H1 (cell line): ENCODE measurements at regions not wholly inside any gene's neighbourhood (a gene's known extent, or its start where the extent isn't known, plus 50 kb on each side); places are given as distances from the start of the nearest gene placed in this dataset.

Source experiments
- CTCF ChIA-PET: fragments of 300-600 bp; sonication (Branson Sonifier 250); formaldehyde crosslinking; loops from one replicate; lab custom pipeline; 2021; ENCODE audit not compliant: partially characterized antibody; lab: Charles Lee
- POLR2A ChIA-PET: fragments of 300-600 bp; sonication (Branson Sonifier 250); formaldehyde crosslinking; loops from one replicate; lab custom pipeline; 2021; ENCODE audit warnings: inconsistent platforms; ENCODE audit not compliant: partially characterized antibody; lab: Charles Lee
- DNase-seq, 2 experiments: peaks; one replicate each; pipeline versions ENCODE4 v3.0.0 to v3.0.0-alpha.2; 2010 to 2022; ENCODE audit warnings: low spot score in 2 of 2, low read depth in 1 of 2, mixed read lengths in 1 of 2
- FAIRE-seq: peaks from 2 replicates; lab custom pipeline; 2011; peaks lifted over from hg19 to GRCh38; lab: Jason Lieb, UNC
- H2AFZ ChIP-seq: 2 replicates; pipeline ENCODE4 v1.8.1; 2012; ENCODE audit warnings: low read length, inconsistent platforms
- H2AK5ac ChIP-seq: 2 replicates; pipeline ENCODE4 v1.6.1; 2013; ENCODE audit warnings: low read depth, low read length
- H2BK120ac ChIP-seq: replicated peaks from 2 replicates; pipeline ENCODE3; 2013; ENCODE audit warnings: low read depth, low read length, inconsistent platforms
- H2BK12ac ChIP-seq: 2 replicates; pipeline ENCODE4 v1.6.1; 2013; ENCODE audit warnings: low read depth, low read length
- H2BK15ac ChIP-seq: 2 replicates; pipeline ENCODE4 v1.6.1; 2013; ENCODE audit warnings: low read length
- H2BK20ac ChIP-seq: 2 replicates; pipeline ENCODE4 v1.6.1; 2013; ENCODE audit warnings: low read length
- H2BK5ac ChIP-seq: 2 replicates; pipeline ENCODE4 v1.6.1; 2013; ENCODE audit warnings: low read depth, low read length
- H3K14ac ChIP-seq: 2 replicates; pipeline ENCODE4 v1.6.1; 2013; ENCODE audit warnings: inconsistent platforms; ENCODE audit not compliant: insufficient read length
- H3K18ac ChIP-seq: 2 replicates; pipeline ENCODE4 v1.6.1; 2013; ENCODE audit warnings: low read length; ENCODE audit errors: extremely low read depth
- H3K23ac ChIP-seq: 2 replicates; pipeline ENCODE4 v1.6.1; 2013; ENCODE audit warnings: inconsistent platforms; ENCODE audit not compliant: insufficient read length
- H3K23me2 ChIP-seq: 2 replicates; pipeline ENCODE4 v1.6.1; 2013; ENCODE audit warnings: low read depth, low read length
- H3K27ac ChIP-seq: 2 replicates; pipeline ENCODE4 v1.6.1; 2011; ENCODE audit warnings: low read depth, low read length, inconsistent platforms
- H3K27me3 ChIP-seq, 4 experiments: replicated peaks in 1 of 4; 1 replicate in 1 of 4; 2 replicates in 3 of 4; pipeline versions ENCODE4 v1.6.1 to v1.8.1; 2011 to 2013; ENCODE audit warnings: low read length in 3 of 4, mild to moderate bottlenecking in 3 of 4, inconsistent platforms in 2 of 4, mixed read lengths in 2 of 4, moderate library complexity in 1 of 4; ENCODE audit not compliant: control insufficient read depth in 3 of 4, insufficient read depth in 3 of 4; ENCODE audit errors: extremely low read depth in 1 of 4
- H3K36me3 ChIP-seq, 4 experiments: 2 replicates each; pipeline versions ENCODE4 v1.6.1 to v1.8.1; 2011 to 2013; ENCODE audit warnings: mild to moderate bottlenecking in 4 of 4, low read length in 3 of 4, moderate library complexity in 2 of 4, control low read depth in 1 of 4, inconsistent platforms in 1 of 4; ENCODE audit not compliant: insufficient read depth in 4 of 4, control insufficient read depth in 2 of 4
- H3K4ac ChIP-seq: replicated peaks from 2 replicates; pipeline ENCODE3; 2013; ENCODE audit warnings: low read length, low read depth, mixed read lengths, inconsistent platforms; ENCODE audit not compliant: insufficient read length
- H3K4me1 ChIP-seq, 4 experiments: replicated peaks in 1 of 4; 1 replicate in 1 of 4; 2 replicates in 3 of 4; pipeline versions ENCODE4 v1.6.1 to v1.8.1; 2011 to 2013; ENCODE audit warnings: low read length in 3 of 4, inconsistent platforms in 2 of 4, mixed read lengths in 1 of 4; ENCODE audit not compliant: insufficient read depth in 4 of 4, control insufficient read depth in 3 of 4
- H3K4me2 ChIP-seq, 2 experiments: 2 replicates each; pipeline versions ENCODE4 v1.6.1 to v1.8.1; 2011 to 2013; ENCODE audit warnings: low read depth in 2 of 2, low read length in 2 of 2, control low read depth in 1 of 2, inconsistent platforms in 1 of 2, mild to moderate bottlenecking in 1 of 2; ENCODE audit not compliant: insufficient read depth in 1 of 2
- H3K4me3 ChIP-seq, 4 experiments: fragments of 200-600, 300-600 bp in 1 of 4; sonication (generic), shearing (Covaris generic), sonication (Bioruptor Twin) in 1 of 4; 2 replicates each; pipeline versions ENCODE4 v1.5.1 to v1.8.1; 2011 to 2016; ENCODE audit warnings: low read length in 4 of 4, low read depth in 3 of 4, control low read depth in 2 of 4, inconsistent platforms in 2 of 4, mild to moderate bottlenecking in 2 of 4, mixed read lengths in 1 of 4, moderate library complexity in 1 of 4; ENCODE audit not compliant: insufficient read depth in 2 of 4; ENCODE audit errors: extremely low read depth in 1 of 4
- H3K56ac ChIP-seq: replicated peaks from 2 replicates; pipeline ENCODE3; 2013; ENCODE audit warnings: low read depth, mild to moderate bottlenecking, mixed read lengths, low read length, inconsistent platforms; ENCODE audit not compliant: insufficient read length
- H3K79me1 ChIP-seq: 2 replicates; pipeline ENCODE4 v1.6.1; 2013; ENCODE audit warnings: low read depth, low read length, control low read depth
- H3K79me2 ChIP-seq, 2 experiments: 2 replicates each; pipeline versions ENCODE4 v1.6.1 to v1.8.1; 2012 to 2013; ENCODE audit warnings: low read length in 2 of 2, mild to moderate bottlenecking in 2 of 2, inconsistent platforms in 1 of 2; ENCODE audit not compliant: insufficient read depth in 2 of 2, control insufficient read depth in 1 of 2
- H3K9ac ChIP-seq, 4 experiments: replicated peaks in 1 of 4; 1 replicate in 1 of 4; 2 replicates in 3 of 4; pipeline versions ENCODE4 v1.6.1 to v1.8.1; 2011 to 2013; ENCODE audit warnings: low read depth in 3 of 4, low read length in 3 of 4, control low read depth in 2 of 4, mild to moderate bottlenecking in 2 of 4, moderate library complexity in 2 of 4, inconsistent platforms in 1 of 4; ENCODE audit errors: extremely low read depth in 1 of 4
- H3K9me3 ChIP-seq, 2 experiments: 2 replicates each; pipeline versions ENCODE4 v1.6.1 to v1.8.1; 2012 to 2013; ENCODE audit warnings: mild to moderate bottlenecking in 2 of 2, moderate library complexity in 2 of 2, control low read depth in 1 of 2, inconsistent platforms in 1 of 2, low read depth in 1 of 2, low read length in 1 of 2, mixed read lengths in 1 of 2; ENCODE audit not compliant: insufficient read depth in 2 of 2
- H4K20me1 ChIP-seq, 2 experiments: replicated peaks in 1 of 2; 2 replicates each; pipeline versions ENCODE3 to v1.8.1; 2011 to 2013; ENCODE audit warnings: inconsistent platforms in 2 of 2, low read length in 2 of 2, mild to moderate bottlenecking in 1 of 2; ENCODE audit not compliant: insufficient read depth in 2 of 2, control insufficient read depth in 1 of 2
- H4K5ac ChIP-seq: 2 replicates; pipeline ENCODE4 v1.6.1; 2013; ENCODE audit warnings: low read length, low read depth, mixed read lengths, inconsistent platforms; ENCODE audit not compliant: insufficient read length
- H4K8ac ChIP-seq: 2 replicates; pipeline ENCODE4 v1.8.0; 2013; ENCODE audit warnings: mild to moderate bottlenecking, moderate library complexity, low read length, inconsistent platforms; ENCODE audit not compliant: insufficient read depth; ENCODE audit errors: extremely low read depth
- H4K91ac ChIP-seq: replicated peaks from 2 replicates; pipeline ENCODE3; 2013; ENCODE audit warnings: low read length, mixed read lengths, inconsistent platforms; ENCODE audit not compliant: insufficient read length
- BACH1 ChIP-seq: IDR thresholded peaks from 2 replicates; pipeline ENCODE4 v1.6.1; 2012; ENCODE audit warnings: low read length, improper control_type of control experiment
- WGBS, 2 experiments: shearing (Covaris generic) in 1 of 2; methylation state at CpG; one replicate each; pipeline versions ENCODE4 v1.1.6 to v1.1.7; 2013 to 2015; ENCODE audit warnings: low lambda C conversion rate in 2 of 2, mixed read lengths in 2 of 2, inconsistent platforms in 1 of 2, low coverage in 1 of 2, missing lambda C conversion rate in 1 of 2; ENCODE audit not compliant: insufficient replicate concordance in 2 of 2, insufficient coverage in 1 of 2, insufficient read length in 1 of 2; ENCODE audit errors: extremely low coverage in 1 of 2, missing lambda C conversion rate in 1 of 2; 5-methylcytosine and 5-hydroxymethylcytosine counted together

GRCh38 chrX:42414057-42414456, 363.9 kb downstream of the PPP1R2C start:
- H3K14ac ChIP-seq = no peak overlapping the region
- no peak overlapping the region for H3K9ac ChIP-seq
- H3K36me3 ChIP-seq = no peaks in the 10 kb centered on the region
- 87% methylated on average over 4 of the region's 5 CpGs; no CpG with 5 or more reads in 1 of the 2 experiments for WGBS, 2 experiments
- H3K79me2 ChIP-seq = no peaks in the 10 kb centered on the region
- H2AFZ ChIP-seq = no peak overlapping the region
- H3K27me3 ChIP-seq = no peaks in the 10 kb centered on the region
- DNase-seq (no peak), FAIRE-seq (no peak)
- H3K23ac ChIP-seq = no peak overlapping the region
- H3K4me1 ChIP-seq = no peaks in the 10 kb centered on the region
- no peaks in the 10 kb centered on the region for H4K20me1 ChIP-seq
- H3K27ac ChIP-seq = no peak overlapping the region
- no peaks in the 10 kb centered on the region for H3K79me1 ChIP-seq
- H2BK5ac ChIP-seq = no peak overlapping the region
- H4K91ac ChIP-seq = no peak overlapping the region
- no peak overlapping the region for H3K4me2 ChIP-seq
- no peak overlapping the region for H2BK120ac ChIP-seq
- no peak overlapping the region for H2AK5ac ChIP-seq
- no peak overlapping the region for H3K56ac ChIP-seq
- no peak overlapping the region for H4K5ac ChIP-seq
- ChIA-PET CTCF (no interaction called here), POLR2A (no interaction called here)
- no peak overlapping the region for H3K4ac ChIP-seq
- H4K8ac ChIP-seq = no peak overlapping the region
- no peak overlapping the region for H3K4me3 ChIP-seq
- H2BK20ac ChIP-seq = no peak overlapping the region
- H2BK15ac ChIP-seq = no peak overlapping the region
- no peak for TF ChIP-seq BACH1
- no peaks in the 10 kb centered on the region for H3K23me2 ChIP-seq
- H3K9me3 ChIP-seq = no peaks in the 10 kb centered on the region
- no peak overlapping the region for H3K18ac ChIP-seq
- H2BK12ac ChIP-seq = no peak overlapping the region
